ENCODE measurements at regions not wholly inside any gene's neighbourhood (a gene's known extent, or its start where the extent isn't known, plus 50 kb on each side); places are given as distances from the start of the nearest gene placed in this dataset.

GRCh38 chr12:69095765-69096477, 143.4 kb upstream of the CPSF6 start:
- ChIA-PET POLR2A (interaction anchor here (0.5 to 2.0 kb wide), 3 partner anchors 10 to 1851 kb away, joined by 3 to 8 read pairs (median 3); no protein-coding TSS in a partner anchor), CTCF (ENCODE audit: unreplicated experiment) (no interaction called here)
- Histone ChIP-seq H3K36me3 (ENCODE audit: insufficient read depth, low read length) (no peaks in the 10 kb centered on the region), H3K4me2 (ENCODE audit: low read length) (no peak overlapping the region), H3K4me1 (ENCODE audit: insufficient read depth, low read length, poor library complexity, severe bottlenecking) (no peaks in the 10 kb centered on the region), H3K27ac (ENCODE audit: low read depth, low read length, poor library complexity, severe bottlenecking) (no peak overlapping the region), H3K79me2 (ENCODE audit: insufficient read depth, low read depth, low read length) (no peaks in the 10 kb centered on the region), H3K9me2 (ENCODE audit: insufficient read depth, low read length) (no peaks in the 10 kb centered on the region), H4K20me1 (ENCODE audit: insufficient read depth, low read length) (no peaks in the 10 kb centered on the region), H2AFZ (ENCODE audit: low read length) (no peak overlapping the region), H3K9me3 (ENCODE audit: low read length) (no peaks in the 10 kb centered on the region), H3K4me3 (ENCODE audit: low read depth, low read length, poor library complexity, severe bottlenecking) (no peak overlapping the region)
- intact Hi-C loops (cut with micrococcal nuclease; ENCODE audit: unreplicated experiment), result no loop called here
- no TSS peak for BruUV-seq (replicated peaks)
- no peak for DNase-seq (ENCODE audit: low spot score)
- TF ChIP-seq, protein P1, sequence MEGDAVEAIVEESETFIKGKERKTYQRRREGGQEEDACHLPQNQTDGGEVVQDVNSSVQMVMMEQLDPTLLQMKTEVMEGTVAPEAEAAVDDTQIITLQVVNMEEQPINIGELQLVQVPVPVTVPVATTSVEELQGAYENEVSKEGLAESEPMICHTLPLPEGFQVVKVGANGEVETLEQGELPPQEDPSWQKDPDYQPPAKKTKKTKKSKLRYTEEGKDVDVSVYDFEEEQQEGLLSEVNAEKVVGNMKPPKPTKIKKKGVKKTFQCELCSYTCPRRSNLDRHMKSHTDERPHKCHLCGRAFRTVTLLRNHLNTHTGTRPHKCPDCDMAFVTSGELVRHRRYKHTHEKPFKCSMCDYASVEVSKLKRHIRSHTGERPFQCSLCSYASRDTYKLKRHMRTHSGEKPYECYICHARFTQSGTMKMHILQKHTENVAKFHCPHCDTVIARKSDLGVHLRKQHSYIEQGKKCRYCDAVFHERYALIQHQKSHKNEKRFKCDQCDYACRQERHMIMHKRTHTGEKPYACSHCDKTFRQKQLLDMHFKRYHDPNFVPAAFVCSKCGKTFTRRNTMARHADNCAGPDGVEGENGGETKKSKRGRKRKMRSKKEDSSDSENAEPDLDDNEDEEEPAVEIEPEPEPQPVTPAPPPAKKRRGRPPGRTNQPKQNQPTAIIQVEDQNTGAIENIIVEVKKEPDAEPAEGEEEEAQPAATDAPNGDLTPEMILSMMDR (conservative IDR thresholded peaks at IDR 0.05; ENCODE audit: low read length), result no peak
- TF ChIP-seq EZH2phosphoT487 (IDR thresholded peaks at IDR 0.05; ENCODE audit: borderline replicate concordance, low read depth, low read length), result no peak

- no peaks in the 10 kb centered on the region for H3K36me3 ChIP-seq (ENCODE audit: insufficient read depth, low read length)
- H3K4me2 ChIP-seq (ENCODE audit: low read length), result no peak overlapping the region
- H3K79me2 ChIP-seq (ENCODE audit: insufficient read depth, low read depth, low read length), result no peaks in the 10 kb centered on the region
- H3K4me1 ChIP-seq (ENCODE audit: insufficient read depth, low read length, poor library complexity, severe bottlenecking), result no peaks in the 10 kb centered on the region
- no peaks in the 10 kb centered on the region for H3K9me3 ChIP-seq (ENCODE audit: low read length)
- DNase-seq (ENCODE audit: low spot score), result no peak
- TF ChIP-seq EZH2phosphoT487 (IDR thresholded peaks at IDR 0.05; ENCODE audit: borderline replicate concordance, low read depth, low read length), result no peak
- TF ChIP-seq, protein P1 (conservative IDR thresholded peaks at IDR 0.05; ENCODE audit: low read length), result no peak
- BruUV-seq (replicated peaks), result no TSS peak
- no peaks in the 10 kb centered on the region for H3K9me2 ChIP-seq (ENCODE audit: insufficient read depth, low read length)
- H4K20me1 ChIP-seq (ENCODE audit: insufficient read depth, low read length), result no peaks in the 10 kb centered on the region
- CTCF ChIA-PET (ENCODE audit: unreplicated experiment), result no interaction called here
- POLR2A ChIA-PET, result interaction anchor here (0.6 kb wide), 1 partner anchor 186 kb away, joined by 3 read pairs; no protein-coding TSS in a partner anchor
- no peak overlapping the region for H3K4me3 ChIP-seq (ENCODE audit: low read depth, low read length, poor library complexity, severe bottlenecking)
- no peak overlapping the region for H2AFZ ChIP-seq (ENCODE audit: low read length)
- H3K27ac ChIP-seq (ENCODE audit: low read depth, low read length, poor library complexity, severe bottlenecking), result no peak overlapping the region
- intact Hi-C loops (cut with micrococcal nuclease; ENCODE audit: unreplicated experiment), result no loop called here
These were observed 142.6 kb upstream of the CPSF6 start for GRCh38 chr12:69096669-69097335.
